PC-9 (cell line): ENCODE measurements at regions not wholly inside any gene's neighbourhood (a gene's known extent, or its start where the extent isn't known, plus 50 kb on each side); places are given as distances from the start of the nearest gene placed in this dataset.

ENCODE experiments used
- CTCF ChIP-seq: fragments of 200-600 bp; sonication (generic); conservative IDR thresholded peaks from 2 replicates; pipeline ENCODE4 v1.6.1; 2017; ENCODE audit warnings: mixed run types, antibody characterized with exemption, mild to moderate bottlenecking, moderate library complexity
- EZH2 ChIP-seq: fragments of 200-600 bp; sonication (generic); IDR thresholded peaks from 2 replicates; pipeline ENCODE4 v1.8.0; 2017; ENCODE audit warnings: antibody characterized with exemption, low read depth

- TF ChIP-seq EZH2 = no peak
- peak; percentile 12; the same call in 1 of the 2 replicates for TF ChIP-seq CTCF
These were observed 1133.5 kb downstream of the OLFM4 start for GRCh38 chr13:54162069-54162468.
